ENCODE measurements at regions not wholly inside any gene's neighbourhood (a gene's known extent, or its start where the extent isn't known, plus 50 kb on each side); places are given as distances from the start of the nearest gene placed in this dataset.

GRCh38 chr9:23307731-23308513 is 518.1 kb downstream of the ELAVL2 start:
- no peak for DNase-seq (ENCODE audit: extremely low read depth, low read depth)
- TF ChIP-seq, protein P1, sequence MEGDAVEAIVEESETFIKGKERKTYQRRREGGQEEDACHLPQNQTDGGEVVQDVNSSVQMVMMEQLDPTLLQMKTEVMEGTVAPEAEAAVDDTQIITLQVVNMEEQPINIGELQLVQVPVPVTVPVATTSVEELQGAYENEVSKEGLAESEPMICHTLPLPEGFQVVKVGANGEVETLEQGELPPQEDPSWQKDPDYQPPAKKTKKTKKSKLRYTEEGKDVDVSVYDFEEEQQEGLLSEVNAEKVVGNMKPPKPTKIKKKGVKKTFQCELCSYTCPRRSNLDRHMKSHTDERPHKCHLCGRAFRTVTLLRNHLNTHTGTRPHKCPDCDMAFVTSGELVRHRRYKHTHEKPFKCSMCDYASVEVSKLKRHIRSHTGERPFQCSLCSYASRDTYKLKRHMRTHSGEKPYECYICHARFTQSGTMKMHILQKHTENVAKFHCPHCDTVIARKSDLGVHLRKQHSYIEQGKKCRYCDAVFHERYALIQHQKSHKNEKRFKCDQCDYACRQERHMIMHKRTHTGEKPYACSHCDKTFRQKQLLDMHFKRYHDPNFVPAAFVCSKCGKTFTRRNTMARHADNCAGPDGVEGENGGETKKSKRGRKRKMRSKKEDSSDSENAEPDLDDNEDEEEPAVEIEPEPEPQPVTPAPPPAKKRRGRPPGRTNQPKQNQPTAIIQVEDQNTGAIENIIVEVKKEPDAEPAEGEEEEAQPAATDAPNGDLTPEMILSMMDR (IDR thresholded peaks at IDR 0.05; ENCODE audit: low read depth, low read length) = no peak

DNA sequence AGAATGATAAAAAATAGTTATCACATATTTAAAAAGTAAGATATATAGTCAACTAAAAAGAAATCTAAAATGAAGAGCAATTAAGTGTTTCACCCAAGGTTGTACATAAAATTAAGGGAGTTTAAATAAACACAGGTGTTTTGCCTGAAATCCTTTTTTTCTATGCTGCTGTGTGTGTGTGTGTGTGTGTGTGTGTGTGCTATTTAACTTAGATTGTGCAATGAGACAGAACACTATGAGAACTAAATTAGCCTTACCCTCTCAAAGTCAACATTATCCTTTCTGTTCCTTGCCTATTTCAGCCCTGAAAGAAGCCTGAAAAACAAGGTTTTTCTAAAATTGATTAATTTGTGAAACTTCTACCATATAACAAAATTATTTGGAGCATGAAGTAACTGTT is 516.2 kb downstream of the ELAVL2 start:
- no peak for DNase-seq (ENCODE audit: extremely low read depth, low read depth)
- TF ChIP-seq, protein P1 (IDR thresholded peaks at IDR 0.05; ENCODE audit: low read depth, low read length) = no peak

DNA sequence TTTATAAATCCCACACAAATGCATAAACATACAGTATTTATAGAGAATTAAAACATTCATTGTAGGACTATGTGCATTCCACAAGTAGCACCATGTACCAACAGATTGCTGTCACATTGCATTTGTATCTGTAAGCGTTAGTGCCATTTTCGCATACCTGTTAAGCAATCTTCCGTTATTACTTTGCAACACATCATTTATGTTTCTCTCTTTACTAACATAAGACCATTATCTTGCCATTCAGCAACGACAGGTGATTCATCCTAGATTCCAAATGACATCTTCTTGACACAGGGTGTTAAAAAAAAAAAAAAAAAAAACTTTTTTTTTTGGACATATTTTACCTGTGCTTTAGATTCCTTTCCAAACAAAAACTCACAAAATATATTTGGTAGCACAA is 511.8 kb downstream of the ELAVL2 start:
- TF ChIP-seq, protein P1 (IDR thresholded peaks at IDR 0.05; ENCODE audit: low read depth, low read length) = no peak

DNA sequence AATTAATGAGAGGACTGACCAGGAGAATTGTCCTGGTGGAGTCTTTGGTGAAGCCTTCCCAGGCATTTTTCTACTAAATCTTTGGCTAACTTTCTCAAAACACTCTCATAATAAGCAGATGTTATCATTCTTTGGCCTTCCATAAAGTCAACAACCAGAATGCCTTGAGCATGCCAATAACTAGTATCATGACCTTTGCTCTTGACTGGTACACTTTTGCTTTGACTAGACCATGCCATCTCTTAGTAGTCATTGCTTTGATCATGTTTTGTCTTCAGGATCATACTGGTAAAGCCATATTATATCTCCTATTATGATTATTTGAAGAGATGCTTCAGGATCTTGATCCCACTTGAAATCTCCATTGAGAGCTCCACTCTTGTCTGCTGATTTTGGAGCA is 506.9 kb downstream of the ELAVL2 start:
- no peak for DNase-seq (ENCODE audit: extremely low read depth, low read depth)
- TF ChIP-seq, protein P1 (IDR thresholded peaks at IDR 0.05; ENCODE audit: low read depth, low read length) = no peak

More for the DNA sequence above, 511.8 kb downstream of the ELAVL2 start:
- DNase-seq (ENCODE audit: extremely low read depth, low read depth) = no peak

DNA sequence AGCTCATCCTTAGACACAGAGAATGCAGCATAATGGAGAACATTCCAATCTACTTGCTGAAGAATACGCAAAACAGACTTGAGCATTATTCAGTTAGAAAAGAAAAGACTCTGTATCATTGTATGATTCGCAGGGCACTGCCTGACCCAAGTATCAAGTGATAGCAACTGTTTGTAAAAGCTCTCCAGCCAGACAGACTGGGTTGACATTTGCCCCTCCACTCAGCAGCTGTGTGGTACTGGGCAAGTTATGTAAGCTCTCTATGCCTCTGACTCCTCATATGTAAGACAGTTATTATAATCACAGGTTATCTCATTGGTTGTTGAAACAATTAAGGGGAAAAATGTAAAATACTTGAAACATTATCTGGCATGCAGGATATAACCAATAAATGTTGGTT is 505.0 kb downstream of the ELAVL2 start:
- no peak for DNase-seq (ENCODE audit: extremely low read depth, low read depth)
- TF ChIP-seq, protein P1 (IDR thresholded peaks at IDR 0.05; ENCODE audit: low read depth, low read length) = no peak

DNA sequence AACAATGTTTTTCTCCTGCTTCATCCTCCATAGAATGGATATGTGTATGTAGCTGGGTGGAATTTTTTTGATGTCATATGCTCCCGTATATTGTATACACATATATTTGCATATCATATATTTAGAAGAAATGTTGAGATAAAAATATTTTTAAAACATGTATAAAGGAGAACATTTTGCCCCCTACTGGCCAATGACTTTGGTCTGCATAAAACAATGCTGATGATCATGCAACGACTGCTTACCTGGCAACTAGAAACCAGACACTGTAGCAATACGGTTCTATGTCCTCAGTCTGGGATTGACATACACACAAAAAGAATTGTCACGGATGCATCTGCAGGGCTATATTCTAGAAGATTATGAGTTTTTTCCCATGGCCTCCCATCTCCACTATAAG is 503.6 kb downstream of the ELAVL2 start:
- no peak for DNase-seq (ENCODE audit: extremely low read depth, low read depth)

GRCh38 chr9:23324511-23324910 is 501.5 kb downstream of the ELAVL2 start:
- TF ChIP-seq, protein P1 (IDR thresholded peaks at IDR 0.05; ENCODE audit: low read depth, low read length) = no peak
- DNase-seq (ENCODE audit: extremely low read depth, low read depth) = no peak

More for the DNA sequence above, 503.6 kb downstream of the ELAVL2 start:
- TF ChIP-seq, protein P1 (IDR thresholded peaks at IDR 0.05; ENCODE audit: low read depth, low read length) = no peak
